SU-DHL-6 (cell line): ENCODE measurements at regions not wholly inside any gene's neighbourhood (a gene's known extent, or its start where the extent isn't known, plus 50 kb on each side); places are given as distances from the start of the nearest gene placed in this dataset.

Source experiments
- EZH2phosphoT487 ChIP-seq: fragments of 200-600 bp; sonication (generic), shearing (Covaris generic); conservative IDR thresholded peaks from 2 replicates; pipeline ENCODE4 v1.6.1; 2018; ENCODE audit warnings: mild to moderate bottlenecking, antibody characterized with exemption, low read length, moderate library complexity, mixed read lengths
- TF ChIP-seq, protein P1 (sequence below): fragments of 200-600 bp; sonication (generic); IDR thresholded peaks from one replicate; pipeline ENCODE4 v1.5.1; 2017; ENCODE audit warnings: antibody characterized with exemption, mild to moderate bottlenecking, low read length, moderate library complexity; ENCODE audit not compliant: insufficient read depth, poor library complexity, severe bottlenecking

DNA sequence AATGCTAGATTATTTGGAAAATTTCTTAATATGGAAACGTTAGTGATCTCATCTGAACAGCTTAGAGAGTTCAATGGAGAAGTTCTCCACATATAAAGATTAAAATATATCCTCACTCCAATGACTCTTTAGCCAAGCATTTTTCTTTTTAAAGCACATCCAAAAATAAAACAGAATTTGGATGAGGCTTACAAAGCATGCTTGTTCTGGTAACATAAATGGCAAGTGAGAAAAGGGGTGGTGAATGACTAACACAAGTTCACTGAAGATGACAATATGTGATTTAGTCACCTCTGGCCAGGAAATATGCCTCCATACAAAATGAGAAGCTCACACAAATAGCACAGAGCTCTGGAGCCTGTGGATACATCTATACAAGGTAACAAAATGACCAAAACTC is 253.0 kb downstream of the PCDH20 start:
- TF ChIP-seq, protein P1, sequence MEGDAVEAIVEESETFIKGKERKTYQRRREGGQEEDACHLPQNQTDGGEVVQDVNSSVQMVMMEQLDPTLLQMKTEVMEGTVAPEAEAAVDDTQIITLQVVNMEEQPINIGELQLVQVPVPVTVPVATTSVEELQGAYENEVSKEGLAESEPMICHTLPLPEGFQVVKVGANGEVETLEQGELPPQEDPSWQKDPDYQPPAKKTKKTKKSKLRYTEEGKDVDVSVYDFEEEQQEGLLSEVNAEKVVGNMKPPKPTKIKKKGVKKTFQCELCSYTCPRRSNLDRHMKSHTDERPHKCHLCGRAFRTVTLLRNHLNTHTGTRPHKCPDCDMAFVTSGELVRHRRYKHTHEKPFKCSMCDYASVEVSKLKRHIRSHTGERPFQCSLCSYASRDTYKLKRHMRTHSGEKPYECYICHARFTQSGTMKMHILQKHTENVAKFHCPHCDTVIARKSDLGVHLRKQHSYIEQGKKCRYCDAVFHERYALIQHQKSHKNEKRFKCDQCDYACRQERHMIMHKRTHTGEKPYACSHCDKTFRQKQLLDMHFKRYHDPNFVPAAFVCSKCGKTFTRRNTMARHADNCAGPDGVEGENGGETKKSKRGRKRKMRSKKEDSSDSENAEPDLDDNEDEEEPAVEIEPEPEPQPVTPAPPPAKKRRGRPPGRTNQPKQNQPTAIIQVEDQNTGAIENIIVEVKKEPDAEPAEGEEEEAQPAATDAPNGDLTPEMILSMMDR, result no peak
- TF ChIP-seq EZH2phosphoT487, result no peak
